Dedifferentiated amniotic fluid mesenchymal stem cell (primary cell): ENCODE measurements at regions not wholly inside any gene's neighbourhood (a gene's known extent, or its start where the extent isn't known, plus 50 kb on each side); places are given as distances from the start of the nearest gene placed in this dataset.

ENCODE experiments used
- DNase-seq: peaks from one replicate; pipeline ENCODE4 v3.0.0-alpha.2; 2016; ENCODE audit errors: extremely low spot score

- DNase-seq = peak; percentile 31
Observed at GRCh38 chr10:109203646-109204353, 719.5 kb downstream of the XPNPEP1 start.

GRCh38 chr10:109202111-109202510, 721.2 kb downstream of the XPNPEP1 start:
- no peak for DNase-seq

- no peak for DNase-seq
Observed at GRCh38 chr10:109200646-109201045, 722.7 kb downstream of the XPNPEP1 start.

GRCh38 chr10:109191823-109192222, 731.5 kb downstream of the XPNPEP1 start:
- no peak for DNase-seq

GRCh38 chr10:109191341-109191740, 732.0 kb downstream of the XPNPEP1 start:
- no peak for DNase-seq

GRCh38 chr10:109187677-109188076, 735.6 kb downstream of the XPNPEP1 start:
- no peak for DNase-seq

- DNase-seq = no peak
Observed at GRCh38 chr10:109183366-109183765, 739.9 kb downstream of the XPNPEP1 start.

GRCh38 chr10:109178591-109178990, 744.7 kb downstream of the XPNPEP1 start:
- no peak for DNase-seq

GRCh38 chr10:109174526-109174925, 748.8 kb downstream of the XPNPEP1 start:
- DNase-seq = no peak

GRCh38 chr10:109173937-109174336, 749.4 kb downstream of the XPNPEP1 start:
- no peak for DNase-seq

- DNase-seq = no peak
Observed at GRCh38 chr10:109173121-109173520, 750.2 kb downstream of the XPNPEP1 start.

GRCh38 chr10:109166935-109167334, 756.4 kb downstream of the XPNPEP1 start:
- no peak for DNase-seq

GRCh38 chr10:109159351-109159750, 764.0 kb downstream of the XPNPEP1 start:
- no peak for DNase-seq

- DNase-seq = no peak
Observed at GRCh38 chr10:109156396-109156795, 766.9 kb downstream of the XPNPEP1 start.

- no peak for DNase-seq
Observed at GRCh38 chr10:109149666-109150350, 773.5 kb downstream of the XPNPEP1 start.

- no peak for DNase-seq
Observed at GRCh38 chr10:109127363-109127762, 795.9 kb downstream of the XPNPEP1 start.

GRCh38 chr10:109126541-109126940, 796.8 kb downstream of the XPNPEP1 start:
- no peak for DNase-seq

- no peak for DNase-seq
Observed at GRCh38 chr10:109126016-109126415, 797.3 kb downstream of the XPNPEP1 start.

- no peak for DNase-seq
Observed at GRCh38 chr10:109115179-109115578, 808.1 kb downstream of the XPNPEP1 start.

GRCh38 chr10:109114579-109114978, 808.7 kb downstream of the XPNPEP1 start:
- no peak for DNase-seq

- DNase-seq = no peak
Observed at GRCh38 chr10:109106604-109107003, 816.7 kb downstream of the XPNPEP1 start.

- no peak for DNase-seq
Observed at GRCh38 chr10:109105725-109106124, 817.6 kb downstream of the XPNPEP1 start.

GRCh38 chr10:109104806-109105205, 818.5 kb downstream of the XPNPEP1 start:
- no peak for DNase-seq
